ENCODE measurements at regions not wholly inside any gene's neighbourhood (a gene's known extent, or its start where the extent isn't known, plus 50 kb on each side); places are given as distances from the start of the nearest gene placed in this dataset.
"Not testable (repeated sequence)": the region's sequence is repeated elsewhere in the genome, so short reads cannot be mapped to it uniquely, and the experiment has no call there.

DNA sequence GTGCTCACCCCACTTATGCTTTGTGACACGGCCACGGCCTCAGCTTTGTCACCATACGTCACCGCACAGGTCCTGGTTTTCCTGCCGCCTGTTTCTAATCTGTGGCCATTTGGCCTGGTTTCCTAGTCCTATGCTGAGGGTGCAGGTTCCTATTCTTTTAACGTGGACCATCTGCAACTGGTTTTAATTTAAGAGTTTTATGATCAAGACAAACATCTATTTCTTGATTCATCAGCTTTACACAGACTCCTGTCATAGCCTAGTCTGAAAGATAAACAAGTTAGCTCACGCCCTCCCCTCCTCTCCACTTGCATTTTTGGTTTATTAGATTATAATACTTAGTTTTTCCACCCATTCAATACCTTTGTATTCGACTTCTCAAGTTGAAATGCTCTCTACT is 97.5 kb upstream of the RPS6KA2 start:
- DNase-seq (ENCODE audit: low read depth, low spot score): no peak

DNA sequence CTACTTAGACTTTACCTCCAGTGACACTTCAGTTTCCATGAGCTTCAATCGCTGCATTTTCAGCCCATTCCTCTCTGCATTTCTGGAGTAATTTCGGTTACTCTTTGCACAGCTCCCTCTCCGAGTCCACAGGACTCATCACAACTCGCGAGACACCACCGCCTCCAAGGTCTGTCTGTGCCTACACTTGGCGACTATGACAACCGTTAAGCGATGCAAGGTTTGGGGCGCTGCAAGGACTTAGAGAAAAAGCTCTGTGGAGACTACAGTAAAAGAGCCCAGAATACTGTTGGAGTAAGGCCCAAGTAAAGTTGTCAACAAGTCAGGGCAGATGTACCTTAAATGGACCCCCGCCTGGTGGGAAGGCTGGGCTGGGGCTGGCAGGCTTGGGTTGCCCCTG is 95.7 kb upstream of the RPS6KA2 start:
- DNase-seq (ENCODE audit: low read depth, low spot score): no peak

DNA sequence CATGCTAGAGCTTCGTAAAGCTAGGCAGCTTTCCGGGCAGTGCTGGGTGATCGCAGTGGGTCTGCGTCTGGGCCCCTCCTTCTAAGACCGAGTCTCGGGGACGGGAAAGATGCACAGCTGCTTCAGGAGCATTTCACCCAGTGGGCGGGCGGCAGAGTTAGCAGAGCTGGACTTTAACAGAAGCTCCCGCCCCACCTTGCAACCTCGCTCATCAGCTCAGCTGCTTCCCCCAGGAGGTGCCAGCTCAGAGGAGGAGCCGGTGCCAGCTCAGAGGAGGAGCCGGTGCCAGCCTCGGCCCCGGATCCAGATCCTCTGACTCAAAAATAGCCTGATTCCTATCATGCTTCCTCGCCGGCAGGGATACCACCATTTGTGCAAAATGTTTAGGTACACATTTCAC is 94.5 kb upstream of the RPS6KA2 start:
- no peak for DNase-seq (ENCODE audit: low read depth, low spot score)

GRCh38 chr6:166720856-166721255 is 93.8 kb upstream of the RPS6KA2 start:
- DNase-seq (ENCODE audit: low read depth, low spot score): no peak

- no peak for DNase-seq (ENCODE audit: low read depth, low spot score)
Observed at GRCh38 chr6:166719019-166719418, 92.0 kb upstream of the RPS6KA2 start.

GRCh38 chr6:166718516-166718915 is 91.5 kb upstream of the RPS6KA2 start:
- DNase-seq (ENCODE audit: low read depth, low spot score): no peak

GRCh38 chr6:166716910-166717617 is 90.0 kb upstream of the RPS6KA2 start:
- no peak for DNase-seq (ENCODE audit: low read depth, low spot score)

GRCh38 chr6:166715992-166716391 is 88.9 kb upstream of the RPS6KA2 start:
- DNase-seq (ENCODE audit: low read depth, low spot score): no peak

- DNase-seq (ENCODE audit: low read depth, low spot score): no peak
Observed at GRCh38 chr6:166715065-166715464, 88.0 kb upstream of the RPS6KA2 start.

DNA sequence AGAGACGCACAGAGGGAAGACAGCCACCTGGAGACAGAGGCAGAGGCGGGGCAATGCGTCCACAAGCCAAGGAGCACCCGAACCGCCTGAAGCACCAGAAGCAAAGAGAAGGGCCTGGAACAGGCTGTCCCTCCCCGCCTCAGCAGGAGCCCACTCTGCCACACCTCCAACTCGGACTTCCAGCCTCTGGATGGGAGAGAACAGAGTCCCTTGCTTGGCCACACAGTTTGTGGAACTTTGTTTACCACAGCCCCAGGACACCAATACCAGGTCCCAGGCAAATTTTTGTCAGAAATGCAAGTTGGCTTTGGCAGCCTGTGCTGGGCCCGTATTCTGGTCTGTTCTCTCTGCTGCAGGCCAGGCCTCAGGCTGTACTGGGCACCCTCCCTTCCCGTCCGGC is 87.5 kb upstream of the RPS6KA2 start:
- no peak for DNase-seq (ENCODE audit: low read depth, low spot score)

- DNase-seq (ENCODE audit: low read depth, low spot score): no peak
Observed at GRCh38 chr6:166714187-166714510, 87.1 kb upstream of the RPS6KA2 start.

DNA sequence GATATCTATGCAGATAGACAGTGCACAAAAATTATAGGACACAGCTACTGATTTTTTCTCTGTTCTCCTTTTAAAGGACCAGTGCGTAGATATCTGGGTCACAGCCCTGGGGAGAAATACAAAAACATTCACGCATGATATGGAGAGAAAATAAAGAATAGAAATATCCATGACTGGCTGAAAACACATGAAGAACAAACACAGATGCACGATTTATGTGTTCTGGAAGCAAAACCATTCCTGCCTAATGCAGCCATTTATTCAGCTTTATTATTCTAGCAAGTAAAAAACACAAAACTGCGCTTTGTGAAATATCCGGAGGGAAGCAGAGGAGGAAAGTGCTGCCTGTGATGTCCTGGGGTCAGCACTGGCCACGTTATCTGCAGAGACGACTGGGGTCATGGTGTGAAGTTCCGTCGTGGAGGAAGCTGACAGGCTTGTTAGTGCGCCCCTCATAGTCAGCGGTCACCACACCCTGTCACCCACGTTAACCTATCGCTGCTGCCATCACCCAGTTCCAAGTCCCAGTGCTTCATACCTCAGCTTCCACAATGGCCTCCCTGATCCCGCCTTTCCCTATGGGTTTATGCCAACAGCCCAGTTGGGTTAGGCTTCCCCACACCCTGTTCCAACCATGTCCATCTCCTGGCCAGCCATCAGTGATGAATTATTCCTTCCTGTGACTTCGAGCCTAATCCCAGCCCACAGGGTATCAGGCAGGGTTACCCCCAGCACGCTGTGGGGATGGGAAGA is 86.6 kb upstream of the RPS6KA2 start:
- DNase-seq (ENCODE audit: low read depth, low spot score): no peak

GRCh38 chr6:166712286-166713228 is 85.5 kb upstream of the RPS6KA2 start:
- no peak for DNase-seq (ENCODE audit: low read depth, low spot score)

DNA sequence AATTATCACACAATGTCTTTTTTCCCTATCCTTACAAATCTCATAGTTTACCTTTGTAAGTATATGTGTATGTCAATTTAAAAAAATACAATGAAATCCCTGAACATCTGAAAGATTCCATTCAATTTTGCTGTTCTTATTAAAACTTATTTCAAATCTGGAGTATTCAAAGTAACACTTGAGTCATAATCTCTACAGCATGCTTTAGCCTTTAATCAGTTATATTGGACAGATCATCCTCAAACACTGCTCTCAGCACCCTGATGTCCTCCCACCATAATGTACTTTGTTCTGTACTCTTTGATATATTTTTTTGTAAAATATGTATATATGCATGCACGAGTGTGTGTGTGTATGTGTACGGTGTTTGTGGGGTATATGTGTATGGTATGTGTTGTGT is 83.0 kb upstream of the RPS6KA2 start:
- no peak for DNase-seq (ENCODE audit: low read depth, low spot score)

DNA sequence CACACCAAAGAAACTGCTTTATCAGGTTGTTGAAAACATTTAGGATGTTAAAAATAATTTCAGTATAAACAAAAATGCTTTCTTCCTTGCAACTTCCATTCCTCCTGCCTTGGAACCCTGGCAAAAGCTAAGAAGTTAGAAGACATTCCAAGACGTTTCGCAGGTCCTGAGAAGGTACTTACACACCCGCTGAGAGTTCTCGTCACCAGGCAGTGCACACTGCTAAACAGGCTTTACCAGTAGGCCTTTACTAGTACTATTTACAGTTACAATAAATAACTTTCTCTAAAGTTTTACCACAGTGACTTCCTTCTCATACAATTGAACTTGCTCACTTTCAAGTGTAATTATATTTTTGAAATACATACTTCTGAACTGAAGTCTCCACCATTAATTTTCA is 81.4 kb upstream of the RPS6KA2 start:
- DNase-seq (ENCODE audit: low read depth, low spot score): no peak

- no peak for DNase-seq (ENCODE audit: low read depth, low spot score)
Observed at GRCh38 chr6:166707045-166707444, 80.0 kb upstream of the RPS6KA2 start.

DNA sequence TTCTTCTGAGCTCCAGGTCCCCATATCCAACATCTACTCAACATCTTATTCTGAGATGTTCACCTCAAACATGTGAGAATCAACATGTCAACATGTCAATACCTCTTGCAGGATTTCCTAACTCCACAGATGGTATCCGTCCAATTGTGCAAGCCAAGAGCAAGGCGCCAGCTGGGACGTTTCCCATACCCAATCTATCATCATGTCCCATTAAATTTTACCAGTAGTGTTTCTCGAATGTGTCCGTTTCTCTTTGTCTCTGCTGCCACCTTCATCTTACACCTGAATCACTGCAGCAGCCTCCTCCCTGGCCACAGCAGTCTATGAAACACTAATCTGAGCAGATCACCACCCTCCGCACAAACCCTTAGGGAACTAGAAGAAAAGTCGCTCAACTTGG is 78.0 kb upstream of the RPS6KA2 start:
- no peak for DNase-seq (ENCODE audit: low read depth, low spot score)

GRCh38 chr6:166704171-166704570 is 77.1 kb upstream of the RPS6KA2 start:
- no peak for DNase-seq (ENCODE audit: low read depth, low spot score)

GRCh38 chr6:166703149-166703710 is 76.2 kb upstream of the RPS6KA2 start:
- DNase-seq (ENCODE audit: low read depth, low spot score): no peak

DNA sequence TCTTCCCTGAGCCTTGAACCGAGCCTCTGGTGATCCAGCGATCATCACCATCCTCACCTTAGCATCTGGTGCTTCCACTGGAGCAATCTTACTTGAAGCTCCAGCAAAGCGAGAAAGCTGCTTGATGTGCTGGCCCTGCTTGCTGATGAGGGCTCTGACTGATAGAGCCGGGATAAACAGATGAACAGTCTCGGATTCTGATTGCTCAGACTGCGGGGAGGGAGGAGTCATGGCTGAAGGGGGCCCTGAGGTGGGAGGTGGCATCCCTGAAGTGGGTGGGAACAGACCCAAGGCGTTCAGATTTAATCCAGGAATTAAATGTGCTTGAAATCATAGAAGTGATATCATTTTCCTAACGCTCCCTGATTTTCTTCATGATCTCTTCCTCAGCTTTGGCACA is 74.4 kb upstream of the RPS6KA2 start:
- not testable (repeated sequence) for DNase-seq (ENCODE audit: low read depth, low spot score)

DNA sequence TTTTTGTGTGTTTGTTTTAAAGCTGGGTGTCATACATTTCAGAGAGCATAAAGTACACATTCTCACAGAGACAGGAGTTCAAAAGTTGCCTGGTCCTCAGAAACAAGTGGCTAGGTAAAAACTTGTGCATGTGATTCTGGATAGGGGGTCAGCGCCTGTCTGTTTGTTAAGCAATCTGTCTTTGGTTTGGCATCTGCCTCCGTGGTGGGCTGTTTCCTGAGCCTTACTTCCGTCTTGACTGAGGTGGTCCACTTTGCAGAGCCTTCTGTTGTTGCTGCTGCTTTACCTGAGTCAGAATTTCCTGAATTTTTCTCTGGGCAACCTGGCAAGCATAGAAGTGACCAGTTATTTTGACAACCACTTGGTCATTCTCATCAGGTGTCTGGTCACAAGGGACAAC is 73.8 kb upstream of the RPS6KA2 start:
- DNase-seq (ENCODE audit: low read depth, low spot score): not testable (repeated sequence)

GRCh38 chr6:166697113-166697512 is 70.1 kb upstream of the RPS6KA2 start:
- no peak for DNase-seq (ENCODE audit: low read depth, low spot score)

All from brain pericyte (primary cell).